IMR-90 (cell line): ENCODE measurements at regions not wholly inside any gene's neighbourhood (a gene's known extent, or its start where the extent isn't known, plus 50 kb on each side); places are given as distances from the start of the nearest gene placed in this dataset.

Experiments used
- ATAC-seq: fragments of 200-7000 bp; cut with Tn5 transposase; 2 replicates; pipeline ENCODE4 v1.9.1; 2020; ENCODE audit warnings: low read depth, mild to moderate bottlenecking, moderate library complexity
- BruUV-seq: library from RNA; stranded (reverse); fragments of 400-500 nt; replicated peaks from 2 replicates; lab custom pipeline; 2021; lab: Mats Ljungman, UMichigan
- CTCF ChIA-PET: fragments of 300-600 bp; formaldehyde crosslinking; extraction: SDS; loops from one replicate; lab custom pipeline; 2021; ENCODE audit warnings: antibody characterized with exemption; lab: Yijun Ruan, JAX
- POLR2A ChIA-PET: fragments of 300-600 bp; sonication (Branson Sonifier 250); formaldehyde crosslinking; loops from one replicate; lab custom pipeline; 2022; ENCODE audit warnings: antibody characterized with exemption; ENCODE audit not compliant: unreplicated experiment; lab: Charles Lee
- DNase-seq: peaks from one replicate; pipeline ENCODE4 v3.0.0; 2013
- H2AFZ ChIP-seq: replicated peaks from 2 replicates; pipeline ENCODE3; 2013; ENCODE audit warnings: low read length, mild to moderate bottlenecking; ENCODE audit not compliant: poor library complexity
- H2AK5ac ChIP-seq: 2 replicates; pipeline ENCODE4 v1.6.1; 2013; ENCODE audit warnings: low read depth, low read length, inconsistent platforms
- H2AK9ac ChIP-seq: replicated peaks from 2 replicates; pipeline ENCODE3; 2013; ENCODE audit warnings: mild to moderate bottlenecking, low read depth, low read length, moderate library complexity; ENCODE audit not compliant: poor library complexity
- H2BK120ac ChIP-seq: 2 replicates; pipeline ENCODE4 v1.6.1; 2013; ENCODE audit warnings: low read depth, low read length, inconsistent platforms
- H2BK15ac ChIP-seq: 3 replicates; pipeline ENCODE4 v1.6.1; 2013; ENCODE audit warnings: low read depth, low read length, inconsistent platforms
- H2BK20ac ChIP-seq: 2 replicates; pipeline ENCODE4 v1.6.1; 2013; ENCODE audit warnings: low read depth, mild to moderate bottlenecking, inconsistent platforms, low read length, moderate library complexity
- H2BK5ac ChIP-seq: 2 replicates; pipeline ENCODE4 v1.6.1; 2013; ENCODE audit warnings: mild to moderate bottlenecking, low read depth, low read length, inconsistent platforms; ENCODE audit not compliant: poor library complexity, severe bottlenecking
- H3K14ac ChIP-seq: replicated peaks from 2 replicates; pipeline ENCODE4 v1.6.1; 2013; ENCODE audit warnings: low read depth, low read length, inconsistent platforms
- H3K18ac ChIP-seq: 2 replicates; pipeline ENCODE4 v1.6.1; 2013; ENCODE audit warnings: low read depth, low read length, control low read depth
- H3K23ac ChIP-seq: 2 replicates; pipeline ENCODE4 v1.6.1; 2013; ENCODE audit warnings: low read depth, low read length, inconsistent platforms
- H3K27ac ChIP-seq: 2 replicates; pipeline ENCODE4 v1.5.1; 2013; ENCODE audit warnings: mild to moderate bottlenecking, control low read depth, low read length; ENCODE audit not compliant: insufficient read depth
- H3K27me3 ChIP-seq: 2 replicates; pipeline ENCODE4 v1.6.1; 2013; ENCODE audit warnings: low read length; ENCODE audit not compliant: control insufficient read depth, insufficient read depth
- H3K36me3 ChIP-seq: 2 replicates; pipeline ENCODE4 v1.6.1; 2013; ENCODE audit warnings: low read length, mixed read lengths; ENCODE audit not compliant: control insufficient read depth, insufficient read depth
- H3K4ac ChIP-seq: 2 replicates; pipeline ENCODE4 v1.6.1; 2013; ENCODE audit warnings: low read depth, low read length, inconsistent platforms
- H3K4me1 ChIP-seq: 2 replicates; pipeline ENCODE4 v1.6.1; 2013; ENCODE audit warnings: low read length, mixed read lengths; ENCODE audit not compliant: control insufficient read depth, insufficient read depth
- H3K4me2 ChIP-seq: 2 replicates; pipeline ENCODE4 v1.6.1; 2013; ENCODE audit warnings: low read depth, mild to moderate bottlenecking, control low read depth, low read length, moderate library complexity
- H3K4me3 ChIP-seq: 2 replicates; pipeline ENCODE4 v1.5.1; 2013; ENCODE audit warnings: low read depth, mild to moderate bottlenecking, control low read depth, low read length, moderate library complexity; ENCODE audit not compliant: insufficient read depth
- H3K56ac ChIP-seq: 2 replicates; pipeline ENCODE4 v1.6.1; 2013; ENCODE audit warnings: low read length, inconsistent platforms; ENCODE audit not compliant: insufficient read depth; ENCODE audit errors: extremely low read depth
- H3K79me1 ChIP-seq, 2 experiments: 2 replicates each; pipeline ENCODE4 v1.6.1; 2013; ENCODE audit warnings: low read length in 2 of 2, inconsistent platforms in 1 of 2, low read depth in 1 of 2
- H3K9ac ChIP-seq: 2 replicates; pipeline ENCODE4 v1.6.1; 2013; ENCODE audit warnings: low read depth, low read length, control low read depth
- H3K9me1 ChIP-seq: 2 replicates; pipeline ENCODE4 v1.6.1; 2013; ENCODE audit warnings: low read length, inconsistent platforms; ENCODE audit not compliant: insufficient read depth
- H3K9me3 ChIP-seq: 2 replicates; pipeline ENCODE4 v1.6.1; 2013; ENCODE audit warnings: low read length; ENCODE audit not compliant: control insufficient read depth, insufficient read depth
- H4K20me1 ChIP-seq: 2 replicates; pipeline ENCODE4 v1.6.1; 2013; ENCODE audit warnings: low read length, inconsistent platforms; ENCODE audit not compliant: insufficient read depth
- H4K5ac ChIP-seq: 2 replicates; pipeline ENCODE4 v1.6.1; 2013; ENCODE audit warnings: mild to moderate bottlenecking, low read depth, low read length, control low read depth
- H4K8ac ChIP-seq, 2 experiments: 2 replicates each; pipeline ENCODE4 v1.6.1; 2013; ENCODE audit warnings: low read depth in 2 of 2, low read length in 2 of 2, control low read depth in 1 of 2, inconsistent platforms in 1 of 2
- H4K91ac ChIP-seq: 2 replicates; pipeline ENCODE4 v1.6.1; 2013; ENCODE audit warnings: low read depth, low read length, inconsistent platforms; ENCODE audit not compliant: insufficient read depth
- RFX5 ChIP-seq: IDR thresholded peaks from 2 replicates; pipeline ENCODE4 v1.8.0; 2012; ENCODE audit warnings: low read depth, mild to moderate bottlenecking, low read length, moderate library complexity
- WGBS, 2 experiments: methylation state at CpG; one replicate each; pipeline versions ENCODE4 v1.1.5 to v1.1.7; 2013; ENCODE audit warnings: missing lambda C conversion rate in 2 of 2; ENCODE audit not compliant: insufficient read length in 1 of 2; ENCODE audit errors: extremely low coverage in 2 of 2; 5-methylcytosine and 5-hydroxymethylcytosine counted together
- dilution Hi-C: fragments of 300-500 bp; cut with HindIII; formaldehyde crosslinking; loops from one replicate; pipeline ENCODE4 v1.14.3; 2018; ENCODE audit warnings: low sequenced_read_pairs; ENCODE audit not compliant: unreplicated experiment
- in situ Hi-C: fragments of 300-500 bp; cut with MboI; formaldehyde crosslinking; loops from 3 replicates; pipeline ENCODE4 v1.14.3; 2019; ENCODE audit warnings: low sequenced_read_pairs, inconsistent platforms, mixed read lengths
- intact Hi-C: fragments of 100-400 bp; cut with micrococcal nuclease; formaldehyde crosslinking; loops from 2 replicates; pipeline ENCODE4 v1.10.0; 2022
- TF ChIP-seq, protein P1 (sequence below): fragments of 150-350 bp; IDR thresholded peaks from 2 replicates; pipeline ENCODE4 v1.6.1; 2017; ENCODE audit warnings: mild to moderate bottlenecking, antibody characterized with exemption, low read length, low read depth

DNA sequence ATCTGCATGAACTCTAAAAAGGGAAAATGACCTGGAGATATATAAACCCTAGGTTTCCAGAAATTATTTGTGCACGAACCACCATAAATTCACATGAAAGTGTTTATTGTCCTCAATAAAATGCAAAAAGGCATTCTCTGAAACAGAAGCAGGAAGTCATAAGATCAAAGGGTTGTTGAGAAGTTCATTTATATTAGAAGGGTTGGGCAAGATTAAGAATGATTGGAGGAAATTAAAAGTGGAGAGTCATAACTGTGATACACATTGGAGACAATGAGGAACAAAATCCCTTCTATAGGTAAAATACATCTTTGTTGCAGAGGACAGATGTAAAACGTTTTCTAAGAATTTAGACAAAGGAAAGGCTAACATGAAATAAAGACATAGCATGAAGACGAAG is 476.8 kb downstream of the CBLN4 start:
- Histone ChIP-seq H3K56ac (no peak overlapping the region), H3K18ac (no peak overlapping the region), H4K20me1 (no peaks in the 10 kb centered on the region), H3K4me3 (no peak overlapping the region), H4K8ac (no peak overlapping the region), H3K27ac (no peak overlapping the region), H2AK5ac (no peak overlapping the region), H3K4me2 (no peak overlapping the region), H2BK120ac (no peak overlapping the region), H4K91ac (no peak overlapping the region), H3K36me3 (no peaks in the 10 kb centered on the region), H4K5ac (no peak overlapping the region), H3K9ac (no peak overlapping the region), H3K27me3 (no peaks in the 10 kb centered on the region), H3K9me3 (no peaks in the 10 kb centered on the region; the same call in 1 of the 2 replicates), H3K4me1 (no peaks in the 10 kb centered on the region), H2BK15ac (no peak overlapping the region), H2BK20ac (no peak overlapping the region), H3K14ac (no peak overlapping the region), H3K9me1 (no peaks in the 10 kb centered on the region), H3K23ac (no peak overlapping the region), H3K4ac (no peak overlapping the region), H2AFZ (no peak overlapping the region), H2BK5ac (no peak overlapping the region), H2AK9ac (no peak overlapping the region), H3K79me1 (no peaks in the 10 kb centered on the region)
- no TSS peak for BruUV-seq
- ChIA-PET CTCF (no interaction called here), POLR2A (no interaction called here)
- dilution Hi-C loops (no loop called here), intact Hi-C loops (no loop called here), in situ Hi-C loops (no loop called here)
- no peak for ATAC-seq
- no CpG with 5 or more reads among the region's 3 CpGs for WGBS, 2 experiments
- no peak for TF ChIP-seq RFX5
- TF ChIP-seq, protein P1, sequence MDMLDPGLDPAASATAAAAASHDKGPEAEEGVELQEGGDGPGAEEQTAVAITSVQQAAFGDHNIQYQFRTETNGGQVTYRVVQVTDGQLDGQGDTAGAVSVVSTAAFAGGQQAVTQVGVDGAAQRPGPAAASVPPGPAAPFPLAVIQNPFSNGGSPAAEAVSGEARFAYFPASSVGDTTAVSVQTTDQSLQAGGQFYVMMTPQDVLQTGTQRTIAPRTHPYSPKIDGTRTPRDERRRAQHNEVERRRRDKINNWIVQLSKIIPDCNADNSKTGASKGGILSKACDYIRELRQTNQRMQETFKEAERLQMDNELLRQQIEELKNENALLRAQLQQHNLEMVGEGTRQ, result no peak
- DNase-seq, result no peak
